ENCODE measurements at regions not wholly inside any gene's neighbourhood (a gene's known extent, or its start where the extent isn't known, plus 50 kb on each side); places are given as distances from the start of the nearest gene placed in this dataset.

DNA sequence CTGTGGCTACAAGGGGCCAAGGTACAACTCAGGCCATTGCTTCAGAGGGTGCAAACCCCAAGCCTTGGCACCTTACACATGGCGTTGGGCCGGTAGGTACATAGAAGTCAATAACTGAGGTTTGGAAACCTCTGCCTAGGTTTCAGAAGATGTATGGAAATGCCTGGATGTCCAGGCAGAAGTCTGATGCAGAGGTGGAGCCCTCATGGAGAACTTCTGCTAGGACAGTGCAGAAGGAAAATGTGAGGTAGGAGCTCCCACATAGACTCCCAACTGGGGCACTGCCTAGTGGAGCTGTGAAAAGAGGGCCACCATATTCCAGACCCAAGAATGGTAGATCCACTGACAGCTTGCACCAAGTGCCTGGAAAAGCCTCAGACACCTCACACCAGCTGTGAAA lies 92.1 kb upstream of the SFRP2 start:
- TF ChIP-seq POLR2A (IDR thresholded peaks at IDR 0.05) = no peak
- TF ChIP-seq, protein P1, sequence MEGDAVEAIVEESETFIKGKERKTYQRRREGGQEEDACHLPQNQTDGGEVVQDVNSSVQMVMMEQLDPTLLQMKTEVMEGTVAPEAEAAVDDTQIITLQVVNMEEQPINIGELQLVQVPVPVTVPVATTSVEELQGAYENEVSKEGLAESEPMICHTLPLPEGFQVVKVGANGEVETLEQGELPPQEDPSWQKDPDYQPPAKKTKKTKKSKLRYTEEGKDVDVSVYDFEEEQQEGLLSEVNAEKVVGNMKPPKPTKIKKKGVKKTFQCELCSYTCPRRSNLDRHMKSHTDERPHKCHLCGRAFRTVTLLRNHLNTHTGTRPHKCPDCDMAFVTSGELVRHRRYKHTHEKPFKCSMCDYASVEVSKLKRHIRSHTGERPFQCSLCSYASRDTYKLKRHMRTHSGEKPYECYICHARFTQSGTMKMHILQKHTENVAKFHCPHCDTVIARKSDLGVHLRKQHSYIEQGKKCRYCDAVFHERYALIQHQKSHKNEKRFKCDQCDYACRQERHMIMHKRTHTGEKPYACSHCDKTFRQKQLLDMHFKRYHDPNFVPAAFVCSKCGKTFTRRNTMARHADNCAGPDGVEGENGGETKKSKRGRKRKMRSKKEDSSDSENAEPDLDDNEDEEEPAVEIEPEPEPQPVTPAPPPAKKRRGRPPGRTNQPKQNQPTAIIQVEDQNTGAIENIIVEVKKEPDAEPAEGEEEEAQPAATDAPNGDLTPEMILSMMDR (IDR thresholded peaks at IDR 0.05) = no peak
